RWPE2 (cell line): ENCODE measurements at regions not wholly inside any gene's neighbourhood (a gene's known extent, or its start where the extent isn't known, plus 50 kb on each side); places are given as distances from the start of the nearest gene placed in this dataset.

Experiments used
- ATAC-seq: fragments of 200-7000 bp; cut with Tn5 transposase; 3 replicates; pipeline ENCODE4 v1.9.1; 2021; ENCODE audit warnings: low read depth
- DNase-seq: peaks from one replicate; pipeline ENCODE4 v3.0.0-alpha.2; 2020; ENCODE audit warnings: low spot score
- H3K27ac ChIP-seq: fragments of 450-650 bp; 2 replicates; pipeline ENCODE4 v1.5.1; 2017; ENCODE audit warnings: mild to moderate bottlenecking; ENCODE audit not compliant: poor library complexity, severe bottlenecking
- H3K27me3 ChIP-seq: fragments of 250-450 bp; sonication (Bioruptor Pico); 2 replicates; pipeline ENCODE4 v1.5.1; 2021; ENCODE audit warnings: mild to moderate bottlenecking, moderate library complexity; ENCODE audit not compliant: insufficient read depth, poor library complexity, severe bottlenecking
- H3K36me3 ChIP-seq: fragments of 250-450 bp; sonication (Bioruptor Pico); 2 replicates; pipeline ENCODE4 v1.5.1; 2020; ENCODE audit warnings: low read depth, mild to moderate bottlenecking, moderate library complexity
- H3K4me1 ChIP-seq: fragments of 250-450 bp; sonication (Bioruptor Pico); 2 replicates; pipeline ENCODE4 v1.5.1; 2021; ENCODE audit warnings: mild to moderate bottlenecking, moderate library complexity; ENCODE audit not compliant: insufficient read depth, poor library complexity, severe bottlenecking
- H3K4me3 ChIP-seq: fragments of 250-450 bp; sonication (Bioruptor Pico); 2 replicates; pipeline ENCODE4 v1.5.1; 2021; ENCODE audit warnings: mild to moderate bottlenecking, moderate library complexity; ENCODE audit not compliant: severe bottlenecking
- H3K9me3 ChIP-seq: fragments of 250-450 bp; sonication (Bioruptor Pico); 2 replicates; pipeline ENCODE4 v1.5.1; 2021; ENCODE audit warnings: mild to moderate bottlenecking, moderate library complexity; ENCODE audit not compliant: severe bottlenecking
- CTCF ChIP-seq: fragments of 450-650 bp; IDR thresholded peaks from one replicate; pipeline ENCODE4 v1.5.1; 2017; ENCODE audit warnings: mild to moderate bottlenecking, moderate library complexity; ENCODE audit not compliant: poor library complexity, severe bottlenecking

- no peak for TF ChIP-seq CTCF
- DNase-seq (no peak), ATAC-seq (no peak)
- H3K27me3 ChIP-seq = no peaks in the 10 kb centered on the region
- H3K9me3 ChIP-seq = no peaks in the 10 kb centered on the region
- no peak overlapping the region for H3K4me3 ChIP-seq
- no peak overlapping the region for H3K27ac ChIP-seq
- H3K36me3 ChIP-seq = no peaks in the 10 kb centered on the region
- H3K4me1 ChIP-seq = peaks cover 5% of the 10 kb centered on the region
Measured at GRCh38 chr3:165283328-165283727, 87.1 kb upstream of the SLITRK3 start.

GRCh38 chr3:165279471-165279870, 83.3 kb upstream of the SLITRK3 start:
- TF ChIP-seq CTCF = no peak
- Histone ChIP-seq H3K9me3 (no peaks in the 10 kb centered on the region), H3K4me1 (no peaks in the 10 kb centered on the region), H3K27ac (no peak overlapping the region), H3K27me3 (no peaks in the 10 kb centered on the region), H3K4me3 (no peak overlapping the region), H3K36me3 (no peaks in the 10 kb centered on the region)
- DNase-seq (no peak), ATAC-seq (no peak)

- no peak for DNase-seq
- no peaks in the 10 kb centered on the region for H3K36me3 ChIP-seq
- H3K27me3 ChIP-seq = no peaks in the 10 kb centered on the region
- TF ChIP-seq CTCF = no peak
- ATAC-seq = no peak
- H3K27ac ChIP-seq = no peak overlapping the region
- H3K4me1 ChIP-seq = no peaks in the 10 kb centered on the region
- H3K4me3 ChIP-seq = no peak overlapping the region
- no peaks in the 10 kb centered on the region for H3K9me3 ChIP-seq
Measured at GRCh38 chr3:165273411-165273810, 77.2 kb upstream of the SLITRK3 start.

- H3K4me1 ChIP-seq = peaks cover 3% of the 10 kb centered on the region
- H3K4me3 ChIP-seq = no peak overlapping the region
- H3K27me3 ChIP-seq = no peaks in the 10 kb centered on the region
- no peak for DNase-seq
- no peaks in the 10 kb centered on the region for H3K9me3 ChIP-seq
- H3K27ac ChIP-seq = no peak overlapping the region
- no peaks in the 10 kb centered on the region for H3K36me3 ChIP-seq
- no peak for TF ChIP-seq CTCF
- ATAC-seq = no peak; the same call in 2 of the 3 replicates
Measured at GRCh38 chr3:165259541-165260193, 63.5 kb upstream of the SLITRK3 start.

- H3K9me3 ChIP-seq = no peaks in the 10 kb centered on the region
- TF ChIP-seq CTCF = peak; percentile 25
- ATAC-seq = no peak
- H3K27me3 ChIP-seq = no peaks in the 10 kb centered on the region
- H3K36me3 ChIP-seq = no peaks in the 10 kb centered on the region
- no peak overlapping the region for H3K4me3 ChIP-seq
- DNase-seq = no peak
- no peak overlapping the region for H3K27ac ChIP-seq
- peaks cover 3% of the 10 kb centered on the region for H3K4me1 ChIP-seq
Measured at GRCh38 chr3:165256554-165257065, 60.4 kb upstream of the SLITRK3 start.
